Adrenal gland (tissue), 5 donors: ENCODE measurements at regions not wholly inside any gene's neighbourhood (a gene's known extent, or its start where the extent isn't known, plus 50 kb on each side); places are given as distances from the start of the nearest gene placed in this dataset.

Experiments used
- POLR2A ChIP-seq, 2 donors: fragments of 450-650 bp; IDR thresholded peaks; one replicate each; pipeline ENCODE4 v1.6.1; 2017; ENCODE audit warnings: antibody characterized with exemption in 2 of 2, mild to moderate bottlenecking in 2 of 2, moderate library complexity in 1 of 2
- TF ChIP-seq, protein P1 (sequence below), 6 experiments: fragments of 450-650 bp in 4 of 6; fragments of 200-600 bp in 2 of 6; sonication (generic) in 1 of 6; IDR thresholded peaks; 1 replicate in 5 of 6; 2 replicates in 1 of 6; pipeline versions ENCODE4 v1.5.1 to v1.8.0; 2016 to 2021; ENCODE audit warnings: antibody characterized with exemption in 6 of 6, mild to moderate bottlenecking in 2 of 6, moderate library complexity in 1 of 6
- donor health status: DM: no; HTN: no; CAD: no.

DNA sequence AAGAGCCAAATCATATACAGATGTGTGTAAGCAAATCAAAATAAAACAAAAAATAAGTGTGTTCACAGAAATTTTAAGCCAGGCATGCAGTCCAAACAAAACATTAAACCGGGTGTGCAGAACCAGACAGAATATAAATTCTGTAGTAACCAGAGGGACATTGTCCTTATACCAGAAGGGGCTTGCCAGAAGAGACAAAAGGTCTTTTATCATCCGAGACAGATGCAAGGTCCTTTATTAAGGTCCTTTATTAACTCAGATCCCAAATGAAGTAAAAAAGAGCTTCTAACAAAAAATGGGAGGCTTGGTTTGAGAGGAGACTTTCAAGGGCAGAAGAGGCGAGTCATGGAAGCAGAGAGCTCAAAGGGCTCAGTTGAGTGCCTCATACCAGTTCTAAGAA lies 59.2 kb downstream of the RGS12 start:
- TF ChIP-seq, protein P1, sequence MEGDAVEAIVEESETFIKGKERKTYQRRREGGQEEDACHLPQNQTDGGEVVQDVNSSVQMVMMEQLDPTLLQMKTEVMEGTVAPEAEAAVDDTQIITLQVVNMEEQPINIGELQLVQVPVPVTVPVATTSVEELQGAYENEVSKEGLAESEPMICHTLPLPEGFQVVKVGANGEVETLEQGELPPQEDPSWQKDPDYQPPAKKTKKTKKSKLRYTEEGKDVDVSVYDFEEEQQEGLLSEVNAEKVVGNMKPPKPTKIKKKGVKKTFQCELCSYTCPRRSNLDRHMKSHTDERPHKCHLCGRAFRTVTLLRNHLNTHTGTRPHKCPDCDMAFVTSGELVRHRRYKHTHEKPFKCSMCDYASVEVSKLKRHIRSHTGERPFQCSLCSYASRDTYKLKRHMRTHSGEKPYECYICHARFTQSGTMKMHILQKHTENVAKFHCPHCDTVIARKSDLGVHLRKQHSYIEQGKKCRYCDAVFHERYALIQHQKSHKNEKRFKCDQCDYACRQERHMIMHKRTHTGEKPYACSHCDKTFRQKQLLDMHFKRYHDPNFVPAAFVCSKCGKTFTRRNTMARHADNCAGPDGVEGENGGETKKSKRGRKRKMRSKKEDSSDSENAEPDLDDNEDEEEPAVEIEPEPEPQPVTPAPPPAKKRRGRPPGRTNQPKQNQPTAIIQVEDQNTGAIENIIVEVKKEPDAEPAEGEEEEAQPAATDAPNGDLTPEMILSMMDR (IDR thresholded peaks at IDR 0.05), result no peak
- no peak for TF ChIP-seq POLR2A (IDR thresholded peaks at IDR 0.05)
